ENCODE measurements at regions not wholly inside any gene's neighbourhood (a gene's known extent, or its start where the extent isn't known, plus 50 kb on each side); places are given as distances from the start of the nearest gene placed in this dataset.

DNA sequence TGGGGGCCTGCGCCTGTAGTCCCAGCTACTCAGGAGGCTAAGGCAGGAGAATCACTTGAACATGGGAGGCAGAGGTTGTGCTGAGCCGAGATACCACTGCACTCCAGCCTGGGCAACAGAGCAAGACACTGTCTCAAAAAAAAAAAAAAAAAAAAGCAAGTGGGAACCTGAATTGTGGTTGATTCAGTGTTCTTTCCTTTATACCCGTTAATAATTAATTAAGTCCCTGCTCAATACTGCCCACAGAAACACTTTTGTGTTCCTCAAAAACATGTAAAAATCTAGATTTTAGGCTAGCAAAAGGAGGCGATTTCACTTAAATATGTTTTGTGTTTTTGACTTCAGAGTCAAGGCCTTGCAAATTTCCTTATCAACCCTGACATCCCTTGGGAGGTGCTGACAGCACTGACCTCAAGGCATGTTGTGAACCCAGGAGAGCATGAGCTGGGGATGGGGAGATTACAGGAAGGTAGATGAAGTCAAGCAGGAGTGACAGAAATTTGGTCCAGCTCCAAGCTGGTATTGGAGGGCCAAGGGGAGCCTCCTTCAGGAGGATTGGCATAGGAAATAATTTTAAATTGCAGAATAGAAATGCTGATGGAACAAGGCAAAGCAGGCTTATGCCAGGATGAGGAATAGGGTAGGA lies 89.0 kb upstream of the PNPT1 start:
- no peak overlapping the region for H2AFZ ChIP-seq (ENCODE audit: low read length)

DNA sequence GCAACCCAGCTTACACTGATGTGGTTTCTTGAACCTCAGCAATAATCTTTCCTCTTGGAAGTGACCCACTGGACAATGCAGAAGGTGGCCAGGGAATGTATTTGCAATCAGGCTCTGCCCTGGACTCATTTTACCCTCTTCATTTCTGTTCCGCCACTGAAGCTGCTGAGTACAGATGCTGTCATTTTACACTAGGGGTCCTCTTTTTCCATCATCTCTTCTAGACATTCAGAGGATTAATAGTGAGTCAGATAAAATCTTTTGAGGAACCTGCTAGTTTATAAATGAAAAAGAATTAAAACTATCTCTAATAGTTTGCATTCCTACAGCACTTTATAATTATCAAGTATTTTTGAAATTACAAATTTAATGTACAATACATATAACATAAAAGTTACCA lies 87.9 kb upstream of the PNPT1 start:
- Histone ChIP-seq H3K9me3 (ENCODE audit: low read length) (no peaks in the 10 kb centered on the region), H3K36me3 (ENCODE audit: insufficient read depth, low read length) (no peaks in the 10 kb centered on the region), H3K4me2 (ENCODE audit: low read length) (no peak overlapping the region), H2AFZ (ENCODE audit: low read length) (no peak overlapping the region), H3K4me3 (ENCODE audit: low read depth, low read length, poor library complexity, severe bottlenecking) (no peak overlapping the region), H3K9me2 (ENCODE audit: insufficient read depth, low read length) (no peaks in the 10 kb centered on the region), H3K27ac (ENCODE audit: low read depth, low read length, poor library complexity, severe bottlenecking) (no peak overlapping the region), H3K4me1 (ENCODE audit: insufficient read depth, low read length, poor library complexity, severe bottlenecking) (no peaks in the 10 kb centered on the region), H4K20me1 (ENCODE audit: insufficient read depth, low read length) (no peaks in the 10 kb centered on the region), H3K79me2 (ENCODE audit: insufficient read depth, low read depth, low read length) (no peaks in the 10 kb centered on the region)
- ChIA-PET POLR2A (no interaction called here), CTCF (ENCODE audit: unreplicated experiment) (no interaction called here)
- TF ChIP-seq CTCF (conservative IDR thresholded peaks at IDR 0.05; ENCODE audit: low read length) (no peak), EZH2phosphoT487 (IDR thresholded peaks at IDR 0.05; ENCODE audit: borderline replicate concordance, low read depth, low read length) (no peak)
- no TSS peak for BruUV-seq (replicated peaks)
- no peak for DNase-seq (ENCODE audit: low spot score)
- intact Hi-C loops (cut with micrococcal nuclease; ENCODE audit: unreplicated experiment), result no loop called here

More for the DNA sequence above, 89.0 kb upstream of the PNPT1 start:
- H3K4me3 ChIP-seq (ENCODE audit: low read depth, low read length, poor library complexity, severe bottlenecking), result no peak overlapping the region
- TF ChIP-seq CTCF (conservative IDR thresholded peaks at IDR 0.05; ENCODE audit: low read length) (no peak), EZH2phosphoT487 (IDR thresholded peaks at IDR 0.05; ENCODE audit: borderline replicate concordance, low read depth, low read length) (no peak)
- H4K20me1 ChIP-seq (ENCODE audit: insufficient read depth, low read length), result no peaks in the 10 kb centered on the region
- no peaks in the 10 kb centered on the region for H3K9me2 ChIP-seq (ENCODE audit: insufficient read depth, low read length)
- intact Hi-C loops (cut with micrococcal nuclease; ENCODE audit: unreplicated experiment), result no loop called here
- H3K27ac ChIP-seq (ENCODE audit: low read depth, low read length, poor library complexity, severe bottlenecking), result no peak overlapping the region
- CTCF ChIA-PET (ENCODE audit: unreplicated experiment), result interaction anchor here (0.6 kb wide), 1 partner anchor 232 kb away, joined by 3 read pairs; no protein-coding TSS in a partner anchor
- no peaks in the 10 kb centered on the region for H3K79me2 ChIP-seq (ENCODE audit: insufficient read depth, low read depth, low read length)
- H3K4me2 ChIP-seq (ENCODE audit: low read length), result no peak overlapping the region
- POLR2A ChIA-PET, result no interaction called here
- no TSS peak for BruUV-seq (replicated peaks)
- no peaks in the 10 kb centered on the region for H3K9me3 ChIP-seq (ENCODE audit: low read length)
- H3K36me3 ChIP-seq (ENCODE audit: insufficient read depth, low read length), result no peaks in the 10 kb centered on the region
- no peak for DNase-seq (ENCODE audit: low spot score)
- H3K4me1 ChIP-seq (ENCODE audit: insufficient read depth, low read length, poor library complexity, severe bottlenecking), result no peaks in the 10 kb centered on the region

DNA sequence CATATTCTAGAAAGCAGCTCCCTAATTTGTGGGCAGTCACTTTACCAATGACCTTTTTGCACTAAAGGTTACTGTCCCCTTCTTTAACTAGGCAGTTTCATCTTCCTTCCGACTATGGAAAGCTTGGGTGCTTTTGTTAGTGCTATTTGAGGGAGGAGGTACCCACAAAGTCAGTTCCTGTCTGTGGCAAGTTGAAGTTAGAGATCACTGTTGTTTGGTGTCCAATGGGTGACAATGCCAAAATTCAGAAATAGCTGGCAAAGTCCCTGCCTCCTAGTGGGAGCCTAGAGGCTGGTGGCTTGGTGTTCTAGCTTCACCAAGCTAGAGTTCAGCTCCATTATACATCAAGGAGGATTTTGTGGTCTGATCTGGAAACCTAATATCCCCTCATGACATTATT lies 87.1 kb upstream of the PNPT1 start:
- TF ChIP-seq CTCF (conservative IDR thresholded peaks at IDR 0.05; ENCODE audit: low read length) (no peak), EZH2phosphoT487 (IDR thresholded peaks at IDR 0.05; ENCODE audit: borderline replicate concordance, low read depth, low read length) (no peak)

More for the DNA sequence above, 87.1 kb upstream of the PNPT1 start:
- ChIA-PET POLR2A (no interaction called here), CTCF (ENCODE audit: unreplicated experiment) (no interaction called here)
- Histone ChIP-seq H3K9me2 (ENCODE audit: insufficient read depth, low read length) (no peaks in the 10 kb centered on the region), H3K4me1 (ENCODE audit: insufficient read depth, low read length, poor library complexity, severe bottlenecking) (no peaks in the 10 kb centered on the region), H3K9me3 (ENCODE audit: low read length) (no peaks in the 10 kb centered on the region), H3K27ac (ENCODE audit: low read depth, low read length, poor library complexity, severe bottlenecking) (no peak overlapping the region), H3K4me3 (ENCODE audit: low read depth, low read length, poor library complexity, severe bottlenecking) (no peak overlapping the region), H4K20me1 (ENCODE audit: insufficient read depth, low read length) (no peaks in the 10 kb centered on the region), H2AFZ (ENCODE audit: low read length) (no peak overlapping the region), H3K36me3 (ENCODE audit: insufficient read depth, low read length) (no peaks in the 10 kb centered on the region), H3K79me2 (ENCODE audit: insufficient read depth, low read depth, low read length) (no peaks in the 10 kb centered on the region), H3K4me2 (ENCODE audit: low read length) (no peak overlapping the region)
- no TSS peak for BruUV-seq (replicated peaks)
- intact Hi-C loops (cut with micrococcal nuclease; ENCODE audit: unreplicated experiment), result no loop called here
- DNase-seq (ENCODE audit: low spot score), result no peak
